ENCODE measurements at regions not wholly inside any gene's neighbourhood (a gene's known extent, or its start where the extent isn't known, plus 50 kb on each side); places are given as distances from the start of the nearest gene placed in this dataset.

DNA sequence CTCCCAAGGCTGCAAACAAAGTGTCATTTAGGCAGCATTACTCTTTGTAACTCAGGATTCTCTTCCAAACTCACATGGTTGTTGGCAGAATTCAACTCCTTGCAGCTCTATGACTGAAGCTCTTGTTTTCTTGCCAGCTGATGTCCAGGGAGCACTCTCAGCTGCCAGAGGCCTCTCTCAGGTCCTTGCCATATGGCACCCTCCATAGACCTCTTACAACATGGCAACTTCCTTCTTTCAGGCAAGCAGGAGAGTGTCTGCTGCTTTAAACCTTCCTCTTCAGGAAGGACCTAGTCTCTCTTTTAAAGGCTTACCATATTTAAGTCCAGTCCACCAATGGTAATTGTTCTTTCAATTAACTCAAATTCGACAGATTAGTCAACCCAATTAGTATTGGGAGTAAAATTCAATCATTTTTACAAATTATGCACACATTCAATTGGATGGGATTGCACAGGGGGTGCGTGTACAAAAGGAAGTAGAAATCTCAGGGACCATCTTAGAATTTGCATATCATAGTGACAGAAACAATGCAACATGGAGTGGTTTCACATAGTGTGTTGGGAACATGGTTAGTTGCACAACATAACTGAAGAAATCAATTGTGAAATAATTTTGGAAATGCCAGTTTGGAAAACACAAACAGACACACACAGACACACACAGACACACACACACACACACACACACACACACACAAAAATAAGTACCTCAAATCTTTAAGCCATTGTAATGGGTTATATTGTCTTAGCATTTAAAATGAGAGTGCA, 893.5 kb upstream of the ZEB2 start:
- TF ChIP-seq, protein P1, sequence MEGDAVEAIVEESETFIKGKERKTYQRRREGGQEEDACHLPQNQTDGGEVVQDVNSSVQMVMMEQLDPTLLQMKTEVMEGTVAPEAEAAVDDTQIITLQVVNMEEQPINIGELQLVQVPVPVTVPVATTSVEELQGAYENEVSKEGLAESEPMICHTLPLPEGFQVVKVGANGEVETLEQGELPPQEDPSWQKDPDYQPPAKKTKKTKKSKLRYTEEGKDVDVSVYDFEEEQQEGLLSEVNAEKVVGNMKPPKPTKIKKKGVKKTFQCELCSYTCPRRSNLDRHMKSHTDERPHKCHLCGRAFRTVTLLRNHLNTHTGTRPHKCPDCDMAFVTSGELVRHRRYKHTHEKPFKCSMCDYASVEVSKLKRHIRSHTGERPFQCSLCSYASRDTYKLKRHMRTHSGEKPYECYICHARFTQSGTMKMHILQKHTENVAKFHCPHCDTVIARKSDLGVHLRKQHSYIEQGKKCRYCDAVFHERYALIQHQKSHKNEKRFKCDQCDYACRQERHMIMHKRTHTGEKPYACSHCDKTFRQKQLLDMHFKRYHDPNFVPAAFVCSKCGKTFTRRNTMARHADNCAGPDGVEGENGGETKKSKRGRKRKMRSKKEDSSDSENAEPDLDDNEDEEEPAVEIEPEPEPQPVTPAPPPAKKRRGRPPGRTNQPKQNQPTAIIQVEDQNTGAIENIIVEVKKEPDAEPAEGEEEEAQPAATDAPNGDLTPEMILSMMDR (IDR thresholded peaks at IDR 0.05; ENCODE audit: low read depth, low read length, missing control alignments): no peak
- no peak overlapping the region for H3K4me3 ChIP-seq (ENCODE audit: low read depth, low read length)
- DNase-seq (ENCODE audit: low read depth): no peak

DNA sequence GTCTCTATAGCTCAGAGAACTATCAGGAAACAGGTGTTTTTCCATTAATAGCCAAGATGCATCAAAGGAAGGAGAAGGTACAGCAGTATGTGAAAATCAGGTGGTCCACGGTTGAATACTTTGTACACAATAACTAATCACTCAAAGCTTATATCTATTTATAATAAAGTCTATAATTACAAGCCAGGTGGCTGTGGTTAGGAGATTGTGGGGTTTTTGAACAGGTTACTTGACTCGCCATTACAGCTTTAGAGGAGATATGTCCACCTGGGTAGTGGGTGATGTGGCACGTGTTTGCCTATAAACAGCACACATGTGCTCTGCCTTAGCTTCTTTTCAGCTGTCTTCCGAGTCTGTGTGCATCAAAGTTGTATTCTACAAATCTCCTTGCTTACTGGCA, 892.2 kb upstream of the ZEB2 start:
- no peak for DNase-seq (ENCODE audit: low read depth)
- TF ChIP-seq, protein P1 (IDR thresholded peaks at IDR 0.05; ENCODE audit: low read depth, low read length, missing control alignments): no peak
- H3K4me3 ChIP-seq (ENCODE audit: low read depth, low read length): no peak overlapping the region

DNA sequence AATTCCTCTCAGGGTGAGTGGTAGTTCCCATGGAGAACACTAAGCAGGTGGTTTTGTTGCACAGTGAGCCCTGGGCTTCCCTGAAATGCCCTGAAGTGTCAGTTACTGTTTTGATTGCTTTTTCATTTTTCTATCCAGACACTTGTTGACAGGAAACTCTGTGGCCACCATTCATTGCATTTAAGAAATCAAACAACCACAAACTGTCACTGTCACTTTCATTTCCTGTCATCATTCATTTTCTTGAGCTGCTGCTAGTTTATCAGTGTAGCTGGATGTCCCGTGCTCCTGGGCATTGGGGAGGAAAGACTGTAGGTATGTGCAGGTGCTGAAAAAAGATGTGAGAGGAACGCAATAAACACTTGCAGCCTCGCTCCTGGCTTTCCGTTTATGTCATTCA, 891.6 kb upstream of the ZEB2 start:
- H3K4me3 ChIP-seq (ENCODE audit: low read depth, low read length): no peak overlapping the region
- DNase-seq (ENCODE audit: low read depth): peak; percentile 24
- TF ChIP-seq, protein P1 (IDR thresholded peaks at IDR 0.05; ENCODE audit: low read depth, low read length, missing control alignments): no peak

DNA sequence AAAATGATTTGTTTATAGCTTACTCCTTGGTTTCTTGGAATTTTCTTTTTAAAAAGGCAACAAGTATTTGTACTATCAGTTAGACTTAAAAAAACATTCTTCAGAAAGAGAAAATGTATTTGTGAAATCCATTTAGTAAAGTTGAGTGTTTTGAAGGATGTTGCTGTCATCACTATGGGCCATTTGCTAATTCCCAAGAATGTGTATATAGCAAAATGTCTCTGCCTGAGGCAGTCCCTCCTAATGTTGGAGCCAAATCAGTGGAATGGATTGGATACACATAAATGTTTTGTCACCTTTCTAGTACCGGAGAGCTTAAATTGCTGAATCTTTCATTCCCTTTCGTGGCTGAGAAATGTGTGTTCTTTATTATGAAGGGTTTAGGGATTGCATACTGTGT, 890.2 kb upstream of the ZEB2 start:
- H3K4me3 ChIP-seq (ENCODE audit: low read depth, low read length): no peak overlapping the region
- TF ChIP-seq, protein P1 (IDR thresholded peaks at IDR 0.05; ENCODE audit: low read depth, low read length, missing control alignments): no peak
- DNase-seq (ENCODE audit: low read depth): no peak

DNA sequence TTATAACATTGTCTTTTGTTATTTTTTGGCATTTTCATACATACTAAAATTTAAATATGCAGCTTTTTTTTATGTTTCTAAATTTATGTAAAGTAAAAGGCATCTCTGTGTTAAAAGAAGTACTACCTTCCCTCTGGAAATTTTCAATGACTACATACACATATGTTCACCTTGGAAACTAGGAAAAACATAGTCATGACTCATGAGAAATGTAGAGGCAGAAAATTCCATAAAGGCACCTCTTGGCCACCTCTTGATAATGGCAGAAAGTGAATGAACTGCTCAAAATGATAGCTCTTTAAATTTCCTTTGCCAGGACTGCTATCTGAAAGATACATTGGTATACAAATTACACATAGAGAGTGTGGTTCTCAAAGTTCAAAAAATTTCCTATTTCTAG, 889.1 kb upstream of the ZEB2 start:
- H3K4me3 ChIP-seq (ENCODE audit: low read depth, low read length): no peak overlapping the region
- TF ChIP-seq, protein P1 (IDR thresholded peaks at IDR 0.05; ENCODE audit: low read depth, low read length, missing control alignments): no peak
- no peak for DNase-seq (ENCODE audit: low read depth)

DNA sequence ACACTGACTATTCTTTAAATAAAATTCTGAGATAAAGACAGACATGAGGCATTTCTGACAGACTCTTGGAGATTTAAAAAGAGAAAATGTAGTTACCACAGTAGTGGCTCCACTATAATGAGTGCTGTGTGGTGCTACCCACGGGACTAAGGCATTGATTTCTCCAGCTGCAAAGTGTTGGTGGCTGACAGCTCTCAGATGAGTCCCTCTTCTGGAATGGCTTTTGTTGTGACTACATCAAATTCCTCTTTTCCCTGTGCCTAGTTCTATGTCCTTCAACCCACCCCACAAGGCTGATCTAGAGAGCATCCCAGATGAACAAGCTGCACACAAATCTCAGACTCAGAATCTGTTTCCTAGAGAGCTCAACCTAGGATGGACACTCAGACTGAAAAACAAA, 884.8 kb upstream of the ZEB2 start:
- TF ChIP-seq, protein P1 (IDR thresholded peaks at IDR 0.05; ENCODE audit: low read depth, low read length, missing control alignments): no peak
- no peak for DNase-seq (ENCODE audit: low read depth)

DNA sequence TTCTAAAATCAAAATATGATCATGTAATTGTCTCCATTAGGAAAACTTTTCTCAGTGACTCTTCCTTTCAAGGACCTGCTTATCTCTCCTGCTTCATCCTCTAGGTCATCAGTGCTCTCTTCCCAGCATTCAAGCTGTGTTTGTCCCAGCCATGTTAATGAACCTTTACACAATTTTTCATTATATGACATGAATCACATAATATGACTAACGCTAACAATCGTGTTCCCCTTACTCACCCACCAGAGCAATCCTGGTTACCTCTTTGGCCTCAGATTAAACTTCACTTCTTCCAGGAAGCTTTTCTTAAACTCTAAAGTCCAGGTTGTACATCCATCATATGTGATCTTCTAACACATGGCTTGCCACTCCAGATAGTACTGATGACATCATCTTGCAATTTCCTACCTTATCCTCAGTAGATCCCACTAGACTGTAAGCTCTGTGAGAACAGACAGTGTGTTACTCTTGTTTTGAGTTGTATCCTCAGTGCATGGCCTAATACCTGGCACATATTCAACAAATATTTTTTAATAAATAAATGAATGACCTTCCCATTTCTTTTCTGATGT, 882.9 kb upstream of the ZEB2 start:
- DNase-seq (ENCODE audit: low read depth): no peak
- TF ChIP-seq, protein P1 (IDR thresholded peaks at IDR 0.05; ENCODE audit: low read depth, low read length, missing control alignments): no peak
- no peak overlapping the region for H3K4me3 ChIP-seq (ENCODE audit: low read depth, low read length)

More for the DNA sequence above, 884.8 kb upstream of the ZEB2 start:
- no peak overlapping the region for H3K4me3 ChIP-seq (ENCODE audit: low read depth, low read length)

Measured in GM12864 (cell line).